DND-41 (cell line): ENCODE measurements at regions not wholly inside any gene's neighbourhood (a gene's known extent, or its start where the extent isn't known, plus 50 kb on each side); places are given as distances from the start of the nearest gene placed in this dataset.

Experiments
- CTCF ChIP-seq: IDR thresholded peaks from 2 replicates; pipeline ENCODE4 v1.5.1; 2012; ENCODE audit warnings: borderline replicate concordance, low read length, moderate library complexity, mild to moderate bottlenecking; ENCODE audit not compliant: poor library complexity, severe bottlenecking; ENCODE audit errors: extremely low read depth
- EZH2 ChIP-seq: IDR thresholded peaks from 3 replicates; pipeline ENCODE4 v1.6.1; 2012; ENCODE audit warnings: borderline replicate concordance, low read depth, mild to moderate bottlenecking, moderate library complexity, low read length, inconsistent platforms; ENCODE audit not compliant: severe bottlenecking

GRCh38 chr14:40494483-40494882 is 1062.2 kb upstream of the FBXO33 start:
- no peak for TF ChIP-seq EZH2
- no peak for TF ChIP-seq CTCF
